ENCODE measurements at regions not wholly inside any gene's neighbourhood (a gene's known extent, or its start where the extent isn't known, plus 50 kb on each side); places are given as distances from the start of the nearest gene placed in this dataset.
A peak's percentile ranks its signal among the peaks of the same experiment; 100 is the strongest.

GRCh38 chr7:142391191-142391992 lies 133.5 kb upstream of the PRSS58 start:
- H3K36me3 Mint-ChIP-seq, result no peaks in the 10 kb centered on the region
- peaks cover 9% of the 10 kb centered on the region for H3K4me1 Mint-ChIP-seq
- no peak overlapping the region for H3K4me3 Mint-ChIP-seq
- H3K27ac Mint-ChIP-seq, result no peak overlapping the region
- H3K27me3 Mint-ChIP-seq (ENCODE audit: low read depth), result no peaks in the 10 kb centered on the region
- DNase-seq (ENCODE audit: low spot score in 2 of 2, unreplicated experiment in 2 of 2), result no peak
- TF ChIP-seq CTCF (IDR thresholded peaks at IDR 0.05; ENCODE audit: unreplicated experiment), result no peak
- H3K9me3 Mint-ChIP-seq, result no peaks in the 10 kb centered on the region

DNA sequence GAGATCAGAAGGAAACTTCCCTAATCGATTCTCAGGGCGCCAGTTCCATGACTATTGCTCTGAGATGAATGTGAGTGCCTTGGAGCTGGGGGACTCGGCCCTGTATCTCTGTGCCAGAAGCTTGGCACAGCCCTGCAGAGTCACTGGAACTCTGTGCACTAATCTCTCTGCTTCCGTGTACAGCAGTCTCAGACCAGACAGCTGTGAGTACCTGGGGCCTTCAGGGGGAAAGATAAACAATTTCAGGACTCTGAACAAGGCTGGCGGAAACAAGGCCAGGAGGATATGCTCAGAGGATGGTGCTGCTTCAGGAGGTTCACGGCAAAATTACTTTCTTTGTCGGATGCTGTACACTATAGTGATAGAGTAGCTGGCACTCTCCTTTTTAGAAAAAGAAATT lies 131.7 kb upstream of the PRSS58 start:
- H3K27ac Mint-ChIP-seq, result no peak overlapping the region

GRCh38 chr7:142385491-142386340 lies 127.9 kb upstream of the PRSS58 start:
- TF ChIP-seq CTCF (IDR thresholded peaks at IDR 0.05; ENCODE audit: unreplicated experiment), result peak; percentile 48
- no peak overlapping the region for H3K27ac Mint-ChIP-seq
- no peaks in the 10 kb centered on the region for H3K9me3 Mint-ChIP-seq
- no peak for DNase-seq (ENCODE audit: low spot score in 2 of 2, unreplicated experiment in 2 of 2)
- H3K36me3 Mint-ChIP-seq, result no peaks in the 10 kb centered on the region
- no peaks in the 10 kb centered on the region for H3K27me3 Mint-ChIP-seq (ENCODE audit: low read depth)
- peaks cover 15% of the 10 kb centered on the region for H3K4me1 Mint-ChIP-seq
- no peak overlapping the region for H3K4me3 Mint-ChIP-seq

More for the DNA sequence above, 131.7 kb upstream of the PRSS58 start:
- no peaks in the 10 kb centered on the region for H3K36me3 Mint-ChIP-seq
- H3K9me3 Mint-ChIP-seq, result no peaks in the 10 kb centered on the region
- H3K4me1 Mint-ChIP-seq, result peaks cover 15% of the 10 kb centered on the region
- no peak for TF ChIP-seq CTCF (IDR thresholded peaks at IDR 0.05; ENCODE audit: unreplicated experiment)
- no peak overlapping the region for H3K4me3 Mint-ChIP-seq
- H3K27me3 Mint-ChIP-seq (ENCODE audit: low read depth), result no peaks in the 10 kb centered on the region
- no peak for DNase-seq (ENCODE audit: low spot score in 2 of 2, unreplicated experiment in 2 of 2)

DNA sequence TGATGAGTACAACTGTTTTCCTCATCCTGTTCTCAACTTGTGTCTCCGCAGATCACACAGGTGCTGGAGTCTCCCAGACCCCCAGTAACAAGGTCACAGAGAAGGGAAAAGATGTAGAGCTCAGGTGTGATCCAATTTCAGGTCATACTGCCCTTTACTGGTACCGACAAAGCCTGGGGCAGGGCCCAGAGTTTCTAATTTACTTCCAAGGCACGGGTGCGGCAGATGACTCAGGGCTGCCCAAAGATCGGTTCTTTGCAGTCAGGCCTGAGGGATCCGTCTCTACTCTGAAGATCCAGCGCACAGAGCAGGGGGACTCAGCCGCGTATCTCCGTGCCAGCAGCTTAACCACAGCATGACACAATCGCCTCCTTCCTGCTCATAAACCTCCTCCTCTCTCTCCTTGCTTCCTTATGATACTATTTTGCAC lies 126.7 kb upstream of the PRSS58 start:
- no peak overlapping the region for H3K4me3 Mint-ChIP-seq
- H3K4me1 Mint-ChIP-seq, result peaks cover 8% of the 10 kb centered on the region
- H3K27me3 Mint-ChIP-seq (ENCODE audit: low read depth), result no peaks in the 10 kb centered on the region
- H3K9me3 Mint-ChIP-seq, result no peaks in the 10 kb centered on the region
- no peak for DNase-seq (ENCODE audit: low spot score in 2 of 2, unreplicated experiment in 2 of 2)
- H3K27ac Mint-ChIP-seq, result no peak overlapping the region
- no peak for TF ChIP-seq CTCF (IDR thresholded peaks at IDR 0.05; ENCODE audit: unreplicated experiment)
- H3K36me3 Mint-ChIP-seq, result no peaks in the 10 kb centered on the region

GRCh38 chr7:142383841-142384492 lies 126.1 kb upstream of the PRSS58 start:
- Mint-ChIP-seq H3K36me3 (no peaks in the 10 kb centered on the region), H3K4me1 (peaks cover 5% of the 10 kb centered on the region), H3K9me3 (no peaks in the 10 kb centered on the region), H3K4me3 (no peak overlapping the region), H3K27me3 (ENCODE audit: low read depth) (no peaks in the 10 kb centered on the region), H3K27ac (no peak overlapping the region)
- no peak for DNase-seq (ENCODE audit: low spot score in 2 of 2, unreplicated experiment in 2 of 2)
- TF ChIP-seq CTCF (IDR thresholded peaks at IDR 0.05; ENCODE audit: unreplicated experiment), result no peak

Measured in mesothelial cell of epicardium (in vitro differentiated cells).